Naive thymus-derived CD4-positive, alpha-beta T cell (primary cell): ENCODE measurements at regions not wholly inside any gene's neighbourhood (a gene's known extent, or its start where the extent isn't known, plus 50 kb on each side); places are given as distances from the start of the nearest gene placed in this dataset.

Source experiments
- ATAC-seq: fragments of 150-1000 bp; cut with Tn5 transposase; 2 replicates; pipeline ENCODE4 v1.10.0; 2021; ENCODE audit warnings: mild to moderate bottlenecking, moderate library complexity
- CTCF ChIA-PET: fragments of 350-600 bp; sonication (Branson Sonifier 250); formaldehyde crosslinking; loops from one replicate; lab custom pipeline; 2021; ENCODE audit warnings: antibody characterized with exemption; lab: Charles Lee
- POLR2A ChIA-PET: fragments of 350-600 bp; sonication (Branson Sonifier 250); formaldehyde crosslinking; loops from one replicate; lab custom pipeline; 2021; ENCODE audit warnings: antibody characterized with exemption, inconsistent platforms; lab: Charles Lee
- DNase-seq, 9 donors: peaks; one replicate each; pipeline versions ENCODE4 v3.0.0 to v3.0.0-alpha.2; 2020 to 2022; ENCODE audit warnings: mixed read lengths in 1 of 9
- H3K27ac ChIP-seq: one replicate; pipeline ENCODE4 v1.7.0; 2013; ENCODE audit warnings: mild to moderate bottlenecking, low read depth, low read length, moderate library complexity
- H3K27me3 ChIP-seq, 2 donors: one replicate each; pipeline ENCODE4 v1.7.0; 2013; ENCODE audit warnings: low read length in 2 of 2, mild to moderate bottlenecking in 2 of 2, moderate library complexity in 2 of 2; ENCODE audit not compliant: control insufficient read depth in 2 of 2, insufficient read depth in 2 of 2
- H3K36me3 ChIP-seq, 3 experiments: 1 replicate in 2 of 3; 2 replicates in 1 of 3; pipeline ENCODE4 v1.7.0; 2013; ENCODE audit warnings: low read length in 3 of 3, mild to moderate bottlenecking in 3 of 3, moderate library complexity in 1 of 3; ENCODE audit not compliant: insufficient read depth in 3 of 3, control insufficient read depth in 2 of 3
- H3K4me1 ChIP-seq, 2 donors: one replicate each; pipeline ENCODE4 v1.7.0; 2013; ENCODE audit warnings: low read length in 2 of 2, mild to moderate bottlenecking in 2 of 2, moderate library complexity in 1 of 2; ENCODE audit not compliant: control insufficient read depth in 2 of 2, insufficient read depth in 2 of 2
- H3K4me3 ChIP-seq: 2 replicates; pipeline ENCODE4 v1.7.0; 2013; ENCODE audit warnings: mild to moderate bottlenecking, low read length
- H3K9me3 ChIP-seq, 3 experiments: 1 replicate in 2 of 3; 2 replicates in 1 of 3; pipeline ENCODE4 v1.7.0; 2013; ENCODE audit warnings: low read length in 3 of 3; ENCODE audit not compliant: control insufficient read depth in 2 of 3
- H3K27ac Mint-ChIP-seq, 9 donors: one replicate each; pipeline ENCODE4 v1.8.0; 2020 to 2022; ENCODE audit warnings: mixed read lengths in 9 of 9, mild to moderate bottlenecking in 8 of 9, moderate library complexity in 5 of 9, inconsistent platforms in 2 of 9
- H3K27me3 Mint-ChIP-seq, 5 donors: one replicate each; pipeline ENCODE4 v1.8.0; 2021 to 2022; ENCODE audit warnings: mixed read lengths in 5 of 5, mild to moderate bottlenecking in 1 of 5
- H3K36me3 Mint-ChIP-seq, 5 donors: one replicate each; pipeline ENCODE4 v1.8.0; 2020 to 2022; ENCODE audit warnings: mixed read lengths in 5 of 5, mild to moderate bottlenecking in 3 of 5, inconsistent platforms in 1 of 5
- H3K4me1 Mint-ChIP-seq, 7 donors: one replicate each; pipeline ENCODE4 v1.8.0; 2020 to 2022; ENCODE audit warnings: mixed read lengths in 7 of 7, mild to moderate bottlenecking in 3 of 7, inconsistent platforms in 1 of 7
- H3K4me3 Mint-ChIP-seq, 10 donors: one replicate each; pipeline ENCODE4 v1.8.0; 2020 to 2022; ENCODE audit warnings: mild to moderate bottlenecking in 10 of 10, mixed read lengths in 10 of 10, moderate library complexity in 6 of 10, inconsistent platforms in 2 of 10
- H3K9me3 Mint-ChIP-seq, 11 donors: one replicate each; pipeline ENCODE4 v1.8.0; 2020 to 2022; ENCODE audit warnings: mixed read lengths in 11 of 11, mild to moderate bottlenecking in 4 of 11, inconsistent platforms in 1 of 11, moderate library complexity in 1 of 11
- intact Hi-C, 2 donors: fragments of 100-400 bp; cut with micrococcal nuclease; formaldehyde crosslinking; loops; one replicate each; pipeline ENCODE4 v1.15.1; 2023

- H3K9me3 ChIP-seq = no peaks in the 10 kb centered on the region
- H3K27me3 Mint-ChIP-seq = peaks cover 0 to 11% (median 9%) of the 10 kb centered on the region in 5 donors
- ChIA-PET CTCF (no interaction called here), POLR2A (no interaction called here)
- H3K4me3 Mint-ChIP-seq = no peak overlapping the region
- peaks cover 0 to 3% (median 0%) of the 10 kb centered on the region in 11 donors for H3K9me3 Mint-ChIP-seq
- no peaks in the 10 kb centered on the region for H3K4me1 ChIP-seq
- no peaks in the 10 kb centered on the region for H3K36me3 ChIP-seq
- H3K27me3 ChIP-seq = no peaks in the 10 kb centered on the region
- no peak for DNase-seq
- H3K4me1 Mint-ChIP-seq = no peaks in the 10 kb centered on the region
- intact Hi-C loops = no loop called here
- H3K27ac Mint-ChIP-seq = no peak overlapping the region
- H3K4me3 ChIP-seq = no peak overlapping the region
- ATAC-seq = no peak
- no peak overlapping the region for H3K27ac ChIP-seq
- no peaks in the 10 kb centered on the region for H3K36me3 Mint-ChIP-seq
Measured at GRCh38 chr16:86436466-86437185, 73.7 kb upstream of the FOXF1 start.

GRCh38 chr16:86437348-86437747 lies 73.0 kb upstream of the FOXF1 start:
- intact Hi-C loops = no loop called here
- no peak overlapping the region for H3K27ac ChIP-seq
- ChIA-PET POLR2A (no interaction called here), CTCF (no interaction called here)
- Mint-ChIP-seq H3K36me3 (no peaks in the 10 kb centered on the region), H3K4me3 (no peak overlapping the region), H3K27me3 (peaks cover 0 to 11% (median 9%) of the 10 kb centered on the region in 5 donors), H3K27ac (peak overlapping the region in 1 of 9 donors; percentile 1), H3K4me1 (no peaks in the 10 kb centered on the region), H3K9me3 (peaks cover 0 to 3% (median 0%) of the 10 kb centered on the region in 11 donors)
- no peaks in the 10 kb centered on the region for H3K36me3 ChIP-seq
- DNase-seq = no peak
- no peak overlapping the region for H3K4me3 ChIP-seq
- H3K27me3 ChIP-seq = no peaks in the 10 kb centered on the region
- H3K4me1 ChIP-seq = no peaks in the 10 kb centered on the region
- no peak for ATAC-seq
- H3K9me3 ChIP-seq = no peaks in the 10 kb centered on the region

- ChIA-PET CTCF (no interaction called here), POLR2A (no interaction called here)
- Mint-ChIP-seq H3K27ac (no peak overlapping the region), H3K27me3 (peaks cover 4 to 20% (median 12%) of the 10 kb centered on the region in 5 donors), H3K9me3 (no peaks in the 10 kb centered on the region), H3K4me3 (no peak overlapping the region), H3K36me3 (peaks cover 0 to 4% (median 0%) of the 10 kb centered on the region in 5 donors), H3K4me1 (peaks cover 0 to 9% (median 4%) of the 10 kb centered on the region in 7 donors)
- Histone ChIP-seq H3K4me1 (no peaks in the 10 kb centered on the region), H3K27me3 (no peaks in the 10 kb centered on the region), H3K9me3 (no peaks in the 10 kb centered on the region), H3K36me3 (no peaks in the 10 kb centered on the region), H3K27ac (no peak overlapping the region), H3K4me3 (no peak overlapping the region)
- intact Hi-C loops = no loop called here
- ATAC-seq (no peak), DNase-seq (no peak)
Measured at GRCh38 chr16:86442703-86443102, 67.6 kb upstream of the FOXF1 start.

- CTCF ChIA-PET = no interaction called here
- H3K4me1 ChIP-seq = peaks cover 0 to 2% of the 10 kb centered on the region in 2 donors
- no peaks in the 10 kb centered on the region for H3K36me3 ChIP-seq
- Mint-ChIP-seq H3K4me3 (no peak overlapping the region), H3K36me3 (peaks cover 0 to 4% (median 0%) of the 10 kb centered on the region in 5 donors), H3K27me3 (peaks cover 4 to 15% (median 8%) of the 10 kb centered on the region in 5 donors), H3K9me3 (no peaks in the 10 kb centered on the region), H3K4me1 (peaks cover 0 to 10% (median 6%) of the 10 kb centered on the region in 7 donors), H3K27ac (no peak overlapping the region)
- H3K27me3 ChIP-seq = no peaks in the 10 kb centered on the region
- H3K27ac ChIP-seq = no peak overlapping the region
- DNase-seq = no peak
- no peak for ATAC-seq
- intact Hi-C loops = no loop called here
- H3K4me3 ChIP-seq = no peak overlapping the region
- POLR2A ChIA-PET = no interaction called here
- no peaks in the 10 kb centered on the region for H3K9me3 ChIP-seq
Measured at GRCh38 chr16:86443508-86444147, 66.7 kb upstream of the FOXF1 start.

GRCh38 chr16:86444261-86444660 lies 66.1 kb upstream of the FOXF1 start:
- no peaks in the 10 kb centered on the region for H3K9me3 Mint-ChIP-seq
- H3K4me1 Mint-ChIP-seq = peaks cover 0 to 16% (median 12%) of the 10 kb centered on the region in 7 donors
- intact Hi-C loops = no loop called here
- H3K4me3 Mint-ChIP-seq = peak overlapping the region in 1 of 10 donors; percentile 38
- ChIA-PET POLR2A (no interaction called here), CTCF (no interaction called here)
- peaks cover 0 to 4% (median 0%) of the 10 kb centered on the region in 5 donors for H3K36me3 Mint-ChIP-seq
- no peak overlapping the region for H3K27ac ChIP-seq
- H3K27ac Mint-ChIP-seq = no peak overlapping the region
- H3K27me3 Mint-ChIP-seq = peaks cover 7 to 18% (median 8%) of the 10 kb centered on the region in 5 donors
- H3K9me3 ChIP-seq = no peaks in the 10 kb centered on the region
- no peaks in the 10 kb centered on the region for H3K36me3 ChIP-seq
- ATAC-seq = no peak
- H3K4me3 ChIP-seq = no peak overlapping the region
- H3K27me3 ChIP-seq = no peaks in the 10 kb centered on the region
- DNase-seq = no peak
- H3K4me1 ChIP-seq = peaks cover 0 to 5% of the 10 kb centered on the region in 2 donors

- Histone ChIP-seq H3K27me3 (no peaks in the 10 kb centered on the region), H3K4me3 (no peak overlapping the region), H3K4me1 (peaks cover 0 to 5% of the 10 kb centered on the region in 2 donors), H3K9me3 (no peaks in the 10 kb centered on the region), H3K27ac (no peak overlapping the region), H3K36me3 (no peaks in the 10 kb centered on the region)
- ATAC-seq = no peak
- POLR2A ChIA-PET = no interaction called here
- H3K4me1 Mint-ChIP-seq = peaks cover 0 to 20% (median 16%) of the 10 kb centered on the region in 7 donors
- H3K9me3 Mint-ChIP-seq = no peaks in the 10 kb centered on the region
- CTCF ChIA-PET = no interaction called here
- H3K27ac Mint-ChIP-seq = no peak overlapping the region
- H3K36me3 Mint-ChIP-seq = peaks cover 0 to 4% (median 0%) of the 10 kb centered on the region in 5 donors
- no peak overlapping the region for H3K4me3 Mint-ChIP-seq
- intact Hi-C loops = no loop called here
- H3K27me3 Mint-ChIP-seq = peaks cover 8 to 22% (median 11%) of the 10 kb centered on the region in 5 donors
- DNase-seq = no peak
Measured at GRCh38 chr16:86444661-86445060, 65.7 kb upstream of the FOXF1 start.
